Amygdala (tissue), 56 donors: ENCODE measurements at regions not wholly inside any gene's neighbourhood (a gene's known extent, or its start where the extent isn't known, plus 50 kb on each side); places are given as distances from the start of the nearest gene placed in this dataset.
"Not testable (repeated sequence)": the region's sequence is repeated elsewhere in the genome, so short reads cannot be mapped to it uniquely, and the experiment has no call there.

Experiments
- DNase-seq, 56 donors: peaks; one replicate each; lab custom pipeline; 2025; lab: John Stamatoyannopoulos, UW

DNA sequence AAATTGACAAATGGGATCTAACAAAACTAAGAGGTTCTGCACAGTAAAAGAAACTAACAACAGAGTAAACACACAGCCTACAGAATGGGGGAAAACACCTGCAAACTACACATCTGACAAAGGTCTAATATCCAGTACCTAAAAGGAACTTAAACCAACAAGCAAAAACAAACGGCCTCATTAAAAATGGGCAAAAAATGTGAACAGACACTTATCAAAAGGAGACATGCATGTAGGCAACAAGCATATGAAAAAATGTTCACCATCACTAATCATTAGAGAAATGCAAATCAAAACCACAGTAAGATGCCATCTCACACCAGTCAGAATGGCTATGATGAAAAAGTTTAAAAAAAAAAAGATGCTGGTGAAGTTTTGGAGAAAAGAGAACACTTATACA is 197.4 kb downstream of the KBTBD2 start:
- no peak for DNase-seq

DNA sequence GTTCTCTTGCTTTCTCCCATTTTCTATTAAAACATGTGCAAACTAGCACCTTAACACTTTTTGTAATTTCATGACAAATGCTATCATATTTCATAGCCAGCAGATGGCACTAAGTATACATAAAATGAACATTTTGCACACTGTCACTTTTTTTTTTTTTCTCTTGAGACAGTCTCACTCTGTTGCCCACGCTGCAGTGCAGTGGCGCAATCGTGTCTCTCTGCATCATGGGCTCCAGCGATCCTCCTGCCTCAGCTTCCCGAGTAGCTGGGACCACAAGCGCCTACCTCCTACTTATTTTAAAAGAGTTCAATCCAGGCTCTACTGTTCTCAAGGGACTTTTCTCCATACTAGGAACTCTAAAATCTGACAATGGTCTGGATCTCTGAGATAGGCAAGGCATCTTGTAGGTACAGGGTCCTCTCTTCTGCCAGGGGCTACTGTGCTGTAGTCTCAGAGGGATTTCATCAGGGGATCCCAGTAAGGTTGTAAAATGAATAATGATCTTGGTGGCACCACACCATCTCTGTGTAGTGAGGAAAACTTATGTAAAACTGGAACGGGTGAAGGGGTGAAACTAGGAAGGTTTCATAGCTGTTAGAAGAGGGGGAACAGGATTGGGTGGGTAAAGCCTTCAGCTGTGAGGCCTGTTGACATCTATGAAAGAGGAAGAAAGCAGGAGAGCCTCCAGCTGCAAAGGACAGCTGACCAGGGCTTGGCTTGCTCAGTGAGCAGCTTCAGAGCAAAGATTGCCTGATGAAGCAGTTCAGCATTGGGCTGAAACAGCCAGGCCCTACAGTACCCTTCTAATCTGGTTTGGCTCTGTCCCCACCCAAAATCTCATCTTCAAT is 196.9 kb downstream of the AVL9 start:
- DNase-seq = peak in 28 of 56 donors; percentile 1 to 44 (median 16)

DNA sequence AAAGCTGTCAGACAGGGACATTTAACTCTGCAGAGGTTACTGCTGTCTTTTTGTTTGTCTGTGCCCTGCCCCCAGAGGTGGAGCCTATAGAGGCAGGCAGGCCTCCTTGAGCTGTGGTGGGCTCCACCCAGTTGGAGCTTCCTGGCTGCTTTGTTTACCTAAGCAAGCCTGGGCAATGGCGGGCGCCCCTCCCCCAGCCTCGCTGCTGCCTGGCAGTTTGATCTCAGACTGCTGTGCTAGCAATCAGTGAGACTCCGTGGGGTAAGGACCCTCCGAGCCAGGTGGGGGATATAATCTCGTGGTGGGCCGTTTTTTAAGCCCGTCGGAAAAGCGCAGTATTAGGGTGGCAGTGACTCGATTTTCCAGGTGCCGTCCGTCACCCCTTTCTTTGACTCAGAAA is 192.8 kb downstream of the AVL9 start:
- not testable (repeated sequence) for DNase-seq

DNA sequence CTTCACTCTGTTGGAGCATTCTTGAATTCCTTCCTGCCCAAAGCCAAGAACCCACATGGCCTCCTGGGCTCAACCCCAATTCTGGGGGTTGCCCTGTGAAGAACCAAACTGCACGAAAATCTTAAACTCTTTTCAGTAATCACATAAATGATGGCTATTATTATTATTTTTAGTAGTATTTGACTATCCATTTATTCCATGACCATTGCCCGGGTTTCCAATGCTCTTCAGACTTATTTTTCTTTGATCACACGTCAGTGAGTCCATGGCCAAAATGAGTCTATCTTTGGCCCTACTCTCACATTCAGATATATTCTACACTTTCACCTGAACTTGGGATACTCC is 185.9 kb downstream of the AVL9 start:
- DNase-seq = no peak

DNA sequence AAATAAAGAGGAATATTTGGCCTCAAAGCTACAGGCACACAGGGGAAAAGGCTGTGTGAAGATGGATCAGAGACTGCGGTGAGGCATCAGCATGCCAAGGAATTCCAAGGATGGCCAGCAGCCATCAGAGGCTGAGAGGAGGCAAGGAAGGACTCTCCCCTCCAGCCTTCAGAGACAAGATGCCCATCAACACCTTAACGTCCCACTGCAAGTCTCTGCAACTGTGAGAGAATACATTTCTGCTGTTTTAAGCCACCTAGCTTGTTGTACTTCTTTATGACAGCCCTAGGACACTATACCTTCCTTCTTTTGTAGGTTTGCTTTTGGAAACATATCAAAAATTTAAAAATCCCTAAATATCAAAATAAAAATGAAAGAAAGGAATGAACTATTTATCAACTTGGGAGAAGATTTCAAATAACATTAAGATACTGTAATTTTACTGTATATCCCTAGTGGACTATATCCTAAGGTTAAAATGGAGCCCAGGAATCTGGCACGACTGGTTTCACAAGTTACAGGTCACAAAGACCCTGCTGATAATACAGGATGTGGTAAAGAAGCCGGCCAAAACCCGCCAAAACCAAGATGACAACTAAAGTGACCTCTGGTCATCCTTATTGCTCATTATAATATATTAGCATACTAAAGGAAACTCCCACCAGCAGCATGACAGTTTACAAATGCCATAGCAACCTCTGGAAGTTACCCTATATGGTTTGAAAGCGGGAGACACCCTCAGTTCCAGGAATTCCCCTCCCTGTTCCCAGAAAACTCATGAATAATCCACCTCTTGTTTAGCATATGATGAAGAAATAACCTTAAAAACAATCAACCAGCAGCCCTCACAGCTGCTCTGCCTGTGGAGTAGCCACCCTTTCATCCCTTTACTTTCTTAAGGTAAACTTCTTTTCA is 185.2 kb downstream of the AVL9 start:
- no peak for DNase-seq

DNA sequence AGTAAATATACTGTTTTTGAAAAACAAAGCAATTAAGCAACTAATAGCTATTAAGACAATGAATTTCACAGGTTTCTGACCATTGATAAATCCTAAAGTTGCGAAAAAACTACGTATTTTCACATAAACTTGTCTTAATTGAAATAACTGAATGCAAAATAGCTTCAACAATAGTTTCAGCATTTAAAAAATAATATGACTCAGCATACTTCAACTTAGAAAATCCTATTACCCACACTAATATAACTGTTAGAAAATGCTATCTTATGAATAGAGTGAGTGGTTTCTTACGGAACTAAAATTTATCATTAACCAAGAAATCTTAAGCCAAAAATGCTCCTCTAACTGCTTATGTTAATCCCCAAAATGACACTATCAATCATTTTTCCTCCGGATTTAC is 183.9 kb downstream of the AVL9 start:
- no peak for DNase-seq

DNA sequence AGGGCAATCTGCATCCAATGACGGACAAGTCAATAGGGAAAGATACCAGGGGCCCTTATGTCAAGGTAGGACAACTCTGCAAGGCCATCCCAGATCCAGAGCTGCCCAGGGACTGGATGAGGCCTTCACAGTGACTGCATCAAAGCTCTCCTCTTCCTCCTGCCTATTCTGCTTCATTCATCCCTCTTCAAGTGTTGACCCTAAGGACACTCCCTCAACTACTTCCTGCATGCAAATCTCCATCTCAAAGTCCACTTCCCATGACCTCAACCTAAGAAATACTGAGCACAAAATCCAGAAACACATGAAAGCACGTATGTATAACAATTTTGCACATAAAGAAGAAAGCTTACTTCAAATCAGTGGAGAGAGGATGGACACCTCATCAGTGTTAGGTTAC is 182.3 kb downstream of the AVL9 start:
- no peak for DNase-seq

DNA sequence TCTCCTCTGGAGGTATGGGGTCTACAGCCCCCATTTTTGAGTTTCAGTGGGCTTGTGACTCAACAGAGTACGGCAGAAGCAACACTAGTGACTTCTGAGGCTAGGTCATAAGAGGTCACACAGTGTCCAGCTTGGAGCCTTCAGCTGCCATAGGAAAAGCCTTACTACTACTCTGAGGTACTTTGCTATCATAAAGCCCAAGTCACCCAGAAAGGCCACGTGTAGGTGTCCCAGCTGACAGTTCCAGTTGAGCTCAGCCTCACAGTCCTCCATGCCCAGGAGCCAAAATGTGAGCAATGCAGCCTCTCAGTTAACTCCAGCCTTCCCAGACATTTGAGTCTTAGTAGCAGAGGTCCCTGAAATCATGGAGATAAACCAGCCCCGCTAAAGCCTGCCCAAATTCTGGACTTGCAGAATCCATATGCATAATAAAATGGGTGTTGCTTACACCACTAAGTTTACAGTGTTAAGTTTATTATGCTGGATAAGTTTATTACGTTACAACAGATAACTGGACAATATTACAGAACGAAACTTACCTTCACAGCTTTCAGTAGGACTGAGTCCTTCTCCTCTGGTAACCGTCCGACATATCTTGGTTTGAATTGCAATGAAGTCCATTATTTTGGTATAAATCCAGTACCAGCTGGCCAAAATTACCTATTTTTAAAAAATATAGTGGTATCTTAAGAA is 181.1 kb downstream of the AVL9 start:
- no peak for DNase-seq

DNA sequence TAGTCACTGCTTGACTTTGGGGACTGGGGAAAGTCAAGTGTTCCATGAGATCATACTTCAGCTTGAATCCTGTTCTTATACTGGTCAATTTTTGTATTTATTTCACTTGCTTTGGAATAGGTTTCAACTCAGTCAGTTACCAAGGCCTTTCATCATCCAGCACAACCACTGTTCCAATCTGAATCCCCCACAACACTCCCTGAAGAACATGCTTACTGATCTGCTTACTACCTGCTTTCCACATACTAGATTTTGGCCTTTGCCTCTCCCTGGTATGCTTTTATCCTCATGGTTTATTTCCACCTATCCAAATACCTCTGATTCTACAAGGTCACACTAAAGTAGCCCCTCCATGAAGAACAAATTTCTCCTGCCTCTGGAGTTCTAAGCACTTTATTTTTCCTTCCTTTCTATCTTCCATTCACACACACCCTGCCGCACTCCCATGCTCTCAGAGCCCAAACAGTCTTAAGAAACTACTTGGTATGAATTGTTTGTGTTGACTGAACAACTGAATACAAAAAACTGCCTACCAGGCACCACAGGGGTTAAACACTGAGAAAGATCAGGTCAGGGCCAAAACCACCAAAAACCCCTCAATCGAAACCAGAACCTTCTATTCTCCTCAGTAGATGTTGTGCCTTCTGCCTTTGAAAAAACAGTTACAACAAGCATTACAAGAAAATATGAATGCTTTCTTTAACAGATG is 178.1 kb downstream of the AVL9 start:
- no peak for DNase-seq

DNA sequence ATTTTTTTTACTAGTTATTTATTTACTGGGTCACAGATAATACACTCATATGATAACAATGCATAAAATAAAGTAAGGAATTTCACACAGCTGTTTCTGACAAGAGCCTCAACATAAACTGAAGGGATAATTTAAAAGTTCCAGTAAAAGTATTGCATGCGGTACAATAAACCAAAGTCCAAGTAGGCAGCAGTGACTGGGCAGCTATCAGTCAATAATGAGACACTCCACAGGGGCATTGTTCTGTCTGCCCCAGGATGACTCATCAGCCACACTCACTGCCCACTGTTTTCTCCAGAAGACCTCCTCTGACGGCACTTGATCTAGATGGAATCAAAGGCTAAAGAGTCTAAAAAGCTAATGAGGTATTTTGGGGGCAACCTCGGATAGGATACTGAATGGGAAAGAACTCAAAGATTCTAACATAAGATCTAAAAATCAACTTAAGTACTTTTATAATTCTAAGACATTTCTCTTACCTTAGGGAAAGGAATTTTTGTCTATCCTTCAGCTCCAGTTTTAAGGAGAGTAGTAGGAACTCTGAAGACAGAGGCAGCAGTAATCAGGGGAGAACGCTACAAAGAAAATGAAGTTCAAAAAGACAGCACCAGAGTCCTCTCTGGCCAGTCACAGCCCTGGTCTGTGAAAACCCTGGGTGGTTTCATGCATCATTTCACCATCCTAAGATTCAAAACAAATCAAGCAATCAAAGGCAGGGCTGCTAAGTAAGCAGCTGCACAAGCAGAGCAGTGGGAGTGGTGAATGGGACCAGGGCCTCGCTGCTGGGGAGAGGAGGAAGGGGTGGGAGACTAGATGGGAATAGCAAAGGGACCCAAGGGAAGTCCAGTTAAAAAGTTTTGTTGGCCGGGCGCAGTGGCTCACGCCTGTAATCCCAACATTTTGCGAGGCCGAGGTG is 175.1 kb downstream of the AVL9 start:
- peak in 4 of 56 donors; percentile 4 to 13 (median 10) for DNase-seq

DNA sequence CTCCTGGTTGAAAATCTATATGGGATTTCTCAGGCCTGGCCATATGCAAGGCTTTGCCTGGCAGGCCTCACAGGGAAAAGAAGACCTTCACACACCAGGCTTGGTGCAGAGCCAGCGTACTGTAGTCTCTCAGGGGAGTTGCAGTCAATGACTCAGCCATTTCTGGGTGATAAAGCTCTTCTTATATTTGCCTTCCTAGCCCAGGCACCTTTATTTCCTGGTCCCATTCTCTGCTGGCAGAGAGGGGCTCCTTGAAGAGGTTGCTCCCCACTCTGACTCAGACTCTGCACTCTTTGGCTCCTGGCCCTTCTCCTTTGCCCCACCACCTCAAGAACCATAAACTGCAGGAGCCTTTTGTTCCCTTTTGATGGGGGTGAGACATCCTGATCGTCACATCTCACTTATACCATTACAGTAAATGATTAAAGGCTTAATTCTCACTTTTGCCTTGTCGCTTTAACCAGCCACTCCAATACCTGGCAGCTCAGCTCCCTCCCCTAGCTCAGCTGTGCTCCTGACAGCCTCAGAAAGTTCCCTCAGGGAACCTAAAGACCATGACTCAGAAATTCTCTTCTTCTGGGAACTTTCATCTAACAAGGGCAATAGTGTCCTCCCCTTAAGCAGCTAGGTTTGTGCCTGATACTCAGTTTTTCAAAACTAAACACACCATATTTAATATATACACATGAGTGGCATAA is 174.0 kb downstream of the AVL9 start:
- not testable (repeated sequence) for DNase-seq

DNA sequence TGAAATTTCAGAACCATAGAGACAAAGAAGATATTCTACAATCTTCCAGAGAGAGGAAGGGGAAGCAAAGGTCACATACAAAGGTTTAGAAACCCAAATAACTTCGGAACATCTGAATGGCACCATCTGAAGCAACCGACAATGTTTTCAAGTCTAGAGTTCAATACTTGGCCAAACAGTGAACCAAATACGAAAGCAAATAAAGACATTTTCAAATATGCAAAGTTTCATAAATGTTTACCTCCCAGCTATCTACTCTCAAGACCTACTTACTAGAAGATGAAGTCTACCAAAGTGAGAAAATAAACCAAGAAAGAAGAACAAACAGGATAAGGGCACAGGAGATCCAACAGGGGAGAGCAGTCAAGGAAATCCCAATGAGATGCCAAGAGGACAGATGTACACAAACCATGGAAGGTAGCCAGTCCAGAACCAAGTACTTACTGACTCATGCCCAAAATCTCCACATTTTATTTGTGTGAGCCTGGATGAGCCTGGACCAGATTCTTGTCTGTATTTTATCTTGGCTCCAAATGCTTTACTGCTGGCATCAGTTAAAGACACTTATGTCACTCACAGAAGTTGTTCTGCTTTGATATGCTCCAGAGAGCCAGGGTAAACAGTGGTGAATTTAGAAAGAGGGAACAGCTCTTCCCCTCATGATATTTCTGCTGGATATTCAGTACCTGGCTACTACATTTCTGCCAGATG is 173.3 kb downstream of the AVL9 start:
- DNase-seq = not testable (repeated sequence)

DNA sequence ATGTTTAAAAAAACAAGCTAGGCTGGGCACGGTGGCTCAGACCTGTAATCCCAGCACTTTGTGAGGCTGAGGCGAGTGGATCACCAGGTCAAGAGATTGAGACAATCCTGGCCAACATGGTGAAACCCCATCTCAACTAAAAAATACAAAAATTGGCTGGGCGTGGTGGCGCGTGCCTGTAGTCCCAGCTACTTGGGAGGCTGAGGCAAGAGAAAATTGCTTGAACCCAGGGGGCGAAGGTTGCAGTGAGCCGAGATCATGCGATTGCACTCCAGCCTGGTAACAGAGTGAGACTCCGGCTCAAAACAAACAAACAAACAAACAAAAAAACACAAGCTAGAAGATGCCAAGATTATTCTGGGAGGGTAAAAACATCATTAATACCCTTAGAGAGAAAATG is 172.3 kb downstream of the AVL9 start:
- DNase-seq = not testable (repeated sequence)

DNA sequence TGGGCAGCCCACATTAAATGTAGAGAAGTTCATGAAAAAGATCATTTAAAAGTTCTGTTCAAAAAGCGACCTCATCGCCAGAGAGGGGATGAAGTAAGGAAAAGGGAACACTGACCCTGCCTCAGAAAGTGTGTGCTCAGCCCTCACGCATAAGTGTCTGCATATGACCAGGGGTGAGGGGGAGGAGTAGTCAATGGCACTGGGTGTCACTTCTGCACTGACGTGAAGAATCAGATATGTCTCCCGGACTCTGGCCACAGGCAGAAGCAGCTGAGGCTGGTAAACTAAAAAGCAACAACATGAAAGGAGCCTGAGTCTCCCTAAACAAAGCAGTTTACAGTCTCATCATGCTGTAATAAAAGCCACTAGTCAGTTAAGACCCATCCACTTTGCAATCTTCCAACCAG is 168.5 kb downstream of the AVL9 start:
- DNase-seq = not testable (repeated sequence)

DNA sequence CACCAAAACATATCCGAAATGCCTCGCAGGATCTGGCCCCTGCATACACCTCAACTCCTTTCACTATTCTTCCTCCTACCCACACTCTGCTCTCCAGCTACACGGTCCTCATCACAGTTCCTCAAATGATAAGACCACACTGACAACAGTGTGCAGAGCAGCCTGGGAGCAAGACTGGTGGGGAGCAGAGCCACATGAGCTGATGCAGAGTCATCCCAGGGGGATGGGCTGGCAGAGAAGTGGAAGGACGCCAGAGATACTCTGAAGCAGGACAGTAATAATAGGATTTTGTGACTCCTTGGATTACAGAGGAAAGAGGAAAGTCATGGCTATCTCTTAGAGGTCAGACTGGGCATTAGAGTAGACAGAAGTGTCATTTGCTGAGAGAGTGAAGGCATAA is 167.2 kb downstream of the AVL9 start:
- DNase-seq = not testable (repeated sequence)

DNA sequence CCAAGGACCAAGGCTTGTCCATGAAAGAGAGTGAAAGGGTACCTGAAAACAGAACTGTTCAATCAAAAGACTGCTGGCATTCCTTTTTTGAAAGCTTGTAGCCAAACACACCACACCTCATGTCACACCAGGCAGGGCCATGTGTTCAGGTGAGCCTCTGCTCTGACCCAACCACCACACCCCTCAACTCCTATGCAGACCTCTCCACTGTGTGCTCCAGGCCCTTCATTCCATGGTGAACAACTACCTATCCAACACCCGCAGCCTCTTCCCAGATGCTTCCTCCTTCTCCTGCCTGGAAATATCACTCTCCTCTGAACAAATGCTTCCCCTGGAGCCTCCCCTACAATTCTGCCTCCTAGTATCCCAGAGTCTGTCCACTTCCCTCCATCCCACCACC is 166.6 kb downstream of the AVL9 start:
- no peak for DNase-seq

DNA sequence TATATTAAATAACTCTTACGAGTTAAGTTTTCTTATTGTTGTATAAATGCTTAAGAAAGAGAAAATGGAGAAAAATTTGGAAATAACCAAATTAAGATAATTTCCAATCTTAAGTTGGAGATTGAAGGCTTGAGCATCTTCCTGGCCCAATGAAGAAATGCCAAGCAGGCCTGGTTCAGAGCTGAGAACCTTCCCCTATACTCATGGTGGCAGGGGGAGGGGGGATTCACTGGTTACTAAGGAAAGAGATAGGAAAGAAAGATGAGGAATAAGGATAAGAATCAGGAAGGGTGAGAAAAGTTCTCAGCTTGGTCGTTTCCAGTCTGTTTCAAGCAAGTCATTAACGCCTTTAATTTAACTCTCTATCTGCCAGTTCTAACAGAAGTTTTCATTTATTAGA is 166.2 kb downstream of the AVL9 start:
- DNase-seq = no peak

DNA sequence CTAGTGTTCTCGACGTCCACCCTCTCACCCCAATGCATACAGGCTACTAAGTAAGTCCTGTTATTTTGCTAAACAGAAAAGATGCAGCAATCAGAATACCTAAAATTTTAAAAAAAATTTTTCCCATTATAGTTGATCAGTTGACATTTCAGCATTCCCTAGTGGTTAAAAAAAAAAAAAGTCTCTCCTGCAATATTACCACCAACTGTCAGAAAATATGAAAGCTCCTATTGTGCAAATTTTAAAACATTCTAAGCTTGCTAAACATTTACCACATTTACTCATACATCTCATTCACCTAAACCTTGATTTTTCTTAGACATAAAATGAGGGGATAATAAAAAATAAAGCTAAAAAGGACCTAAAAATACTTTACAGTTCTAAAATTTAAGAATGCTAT is 165.6 kb downstream of the AVL9 start:
- DNase-seq = no peak
